ENCODE measurements at regions not wholly inside any gene's neighbourhood (a gene's known extent, or its start where the extent isn't known, plus 50 kb on each side); places are given as distances from the start of the nearest gene placed in this dataset.

DNA sequence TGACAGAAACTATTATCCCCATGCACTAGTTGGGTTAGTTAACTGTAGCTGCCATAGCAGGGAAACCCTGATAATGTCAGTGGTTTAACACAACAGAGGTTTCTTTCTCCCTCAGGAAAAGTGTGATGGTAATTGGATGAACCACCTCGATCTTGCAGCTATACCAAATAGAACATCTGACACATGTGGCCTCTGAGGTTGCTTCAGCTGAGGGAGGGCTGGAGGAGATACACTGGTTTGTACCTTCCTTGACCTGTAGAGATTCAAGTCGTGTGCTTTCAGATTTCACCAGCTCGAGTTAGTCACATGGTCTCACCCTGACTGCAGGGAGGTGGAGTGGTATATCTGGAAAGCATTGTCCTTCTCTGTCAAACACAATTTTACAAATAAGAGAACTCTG lies 147.2 kb upstream of the SFRP2 start:
- Histone ChIP-seq H3K9me3 (ENCODE audit: control insufficient read depth in 2 of 2, insufficient read depth in 1 of 2, low read depth in 1 of 2, low read length in 1 of 2) (no peaks in the 10 kb centered on the region), H3K4me3 (ENCODE audit: low read depth in 1 of 2, low read length in 2 of 2) (no peak overlapping the region), H3K4me1 (ENCODE audit: control insufficient read depth in 2 of 2, insufficient read depth in 2 of 2, low read length in 1 of 2) (peaks cover 0 to 2% of the 10 kb centered on the region in 2 donors), H3K36me3 (ENCODE audit: control insufficient read depth in 2 of 2, insufficient read depth in 2 of 2, low read length in 1 of 2) (no peaks in the 10 kb centered on the region), H3K27ac (ENCODE audit: low read depth in 2 of 2, low read length in 1 of 2) (no peak overlapping the region), H3K27me3 (ENCODE audit: control insufficient read depth in 1 of 2, insufficient read depth in 2 of 2, low read length in 2 of 2) (no peaks in the 10 kb centered on the region)
- 60 to 76% methylated on average over 3 of the region's 3 CpGs for WGBS, 2 donors

DNA sequence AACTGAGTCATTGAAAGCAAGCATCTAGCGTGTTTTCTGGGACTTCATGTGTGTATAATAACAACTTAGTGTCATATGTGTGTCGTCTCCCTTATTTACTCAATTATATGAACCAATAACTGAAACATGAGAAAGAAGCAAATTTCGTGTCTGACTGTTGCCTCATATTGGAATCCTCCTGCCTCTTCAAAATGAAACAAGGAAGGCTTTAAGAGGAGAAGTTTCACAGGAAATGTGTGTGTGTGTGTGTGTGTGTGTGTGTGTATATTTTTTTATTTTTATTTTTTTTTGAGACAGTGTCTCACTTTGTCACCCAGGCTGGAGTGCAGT lies 145.8 kb upstream of the SFRP2 start:
- 72 to 75% methylated on average over 3 of the region's 3 CpGs for WGBS, 2 donors
- Histone ChIP-seq H3K27me3 (ENCODE audit: control insufficient read depth in 1 of 2, insufficient read depth in 2 of 2, low read length in 2 of 2) (no peaks in the 10 kb centered on the region), H3K27ac (ENCODE audit: low read depth in 2 of 2, low read length in 1 of 2) (peak overlapping the region in 1 of 2 donors; percentile 59), H3K4me3 (ENCODE audit: low read depth in 1 of 2, low read length in 2 of 2) (no peak overlapping the region), H3K36me3 (ENCODE audit: control insufficient read depth in 2 of 2, insufficient read depth in 2 of 2, low read length in 1 of 2) (no peaks in the 10 kb centered on the region), H3K9me3 (ENCODE audit: control insufficient read depth in 2 of 2, insufficient read depth in 1 of 2, low read depth in 1 of 2, low read length in 1 of 2) (no peaks in the 10 kb centered on the region), H3K4me1 (ENCODE audit: control insufficient read depth in 2 of 2, insufficient read depth in 2 of 2, low read length in 1 of 2) (no peaks in the 10 kb centered on the region)

DNA sequence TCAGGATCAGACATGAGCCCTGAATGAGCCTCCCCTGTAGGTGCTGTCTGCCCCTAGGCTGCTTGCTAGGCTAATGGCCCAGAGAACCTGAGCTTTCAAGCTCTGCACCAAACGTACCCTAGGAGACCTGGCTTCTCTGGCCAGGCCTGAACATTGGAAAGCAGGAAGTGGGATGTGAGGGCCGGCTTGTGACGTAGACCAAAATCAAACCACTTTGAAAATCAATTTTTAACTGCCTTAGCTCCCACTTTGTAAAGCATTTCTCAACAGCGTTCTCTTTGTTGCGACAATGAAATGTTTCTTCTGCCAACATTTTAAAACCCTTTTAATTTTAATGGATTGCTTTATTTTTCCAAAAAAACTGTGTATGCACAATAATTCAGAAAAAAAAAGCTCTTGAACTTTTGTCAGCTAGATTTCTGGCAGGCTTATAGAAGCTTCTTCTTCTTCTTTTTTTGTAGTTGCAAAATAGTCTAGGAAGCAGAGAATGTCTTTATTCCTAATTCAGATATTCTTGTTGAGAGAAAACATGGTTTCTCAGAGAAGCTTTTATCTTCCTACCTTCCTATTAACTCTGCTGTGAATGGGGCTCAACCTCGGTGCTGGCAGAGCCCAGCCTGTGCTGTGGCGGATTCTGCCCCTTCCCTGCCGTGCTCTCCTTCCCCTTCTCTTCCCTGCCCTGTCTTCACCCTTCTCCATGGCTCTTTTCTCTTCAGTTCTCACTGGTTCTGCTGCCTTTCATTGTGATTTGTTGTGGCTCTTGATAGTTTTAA lies 145.2 kb upstream of the SFRP2 start:
- Histone ChIP-seq H3K36me3 (ENCODE audit: control insufficient read depth in 2 of 2, insufficient read depth in 2 of 2, low read length in 1 of 2) (no peaks in the 10 kb centered on the region), H3K4me1 (ENCODE audit: control insufficient read depth in 2 of 2, insufficient read depth in 2 of 2, low read length in 1 of 2) (no peaks in the 10 kb centered on the region), H3K27me3 (ENCODE audit: control insufficient read depth in 1 of 2, insufficient read depth in 2 of 2, low read length in 2 of 2) (no peaks in the 10 kb centered on the region), H3K9me3 (ENCODE audit: control insufficient read depth in 2 of 2, insufficient read depth in 1 of 2, low read depth in 1 of 2, low read length in 1 of 2) (no peaks in the 10 kb centered on the region), H3K4me3 (ENCODE audit: low read depth in 1 of 2, low read length in 2 of 2) (no peak overlapping the region), H3K27ac (ENCODE audit: low read depth in 2 of 2, low read length in 1 of 2) (peak overlapping the region; percentile 59 to 78)
- WGBS, 2 donors = 67 to 72% methylated on average over 8 of the region's 8 CpGs

DNA sequence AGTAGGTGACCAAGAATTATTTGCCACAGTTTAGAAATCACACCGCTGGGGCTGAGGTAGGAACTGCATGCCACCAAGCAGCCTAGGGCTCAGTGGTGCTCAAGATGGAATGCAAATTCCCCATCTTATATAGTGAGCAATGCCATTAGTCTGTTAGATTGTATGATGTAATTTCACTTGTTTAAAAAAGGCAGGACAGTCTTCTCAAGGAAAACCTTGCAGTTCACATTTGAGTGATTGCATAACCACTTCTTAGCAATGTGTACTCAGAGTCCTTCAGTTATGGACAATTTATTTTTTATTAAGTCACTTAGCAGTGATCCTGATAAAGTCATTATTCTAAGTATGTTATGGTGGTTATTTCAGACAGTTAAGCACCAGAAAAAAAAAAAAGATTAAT lies 142.9 kb upstream of the SFRP2 start:
- H3K36me3 ChIP-seq (ENCODE audit: control insufficient read depth in 2 of 2, insufficient read depth in 2 of 2, low read length in 1 of 2) = no peaks in the 10 kb centered on the region
- no peaks in the 10 kb centered on the region for H3K9me3 ChIP-seq (ENCODE audit: control insufficient read depth in 2 of 2, insufficient read depth in 1 of 2, low read depth in 1 of 2, low read length in 1 of 2)
- H3K27ac ChIP-seq (ENCODE audit: low read depth in 2 of 2, low read length in 1 of 2) = peak overlapping the region in 1 of 2 donors; percentile 42
- H3K4me3 ChIP-seq (ENCODE audit: low read depth in 1 of 2, low read length in 2 of 2) = no peak overlapping the region
- H3K27me3 ChIP-seq (ENCODE audit: control insufficient read depth in 1 of 2, insufficient read depth in 2 of 2, low read length in 2 of 2) = no peaks in the 10 kb centered on the region
- no peaks in the 10 kb centered on the region for H3K4me1 ChIP-seq (ENCODE audit: control insufficient read depth in 2 of 2, insufficient read depth in 2 of 2, low read length in 1 of 2)
- 61 to 70% methylated on average over 1 of the region's 1 CpG for WGBS, 2 donors

DNA sequence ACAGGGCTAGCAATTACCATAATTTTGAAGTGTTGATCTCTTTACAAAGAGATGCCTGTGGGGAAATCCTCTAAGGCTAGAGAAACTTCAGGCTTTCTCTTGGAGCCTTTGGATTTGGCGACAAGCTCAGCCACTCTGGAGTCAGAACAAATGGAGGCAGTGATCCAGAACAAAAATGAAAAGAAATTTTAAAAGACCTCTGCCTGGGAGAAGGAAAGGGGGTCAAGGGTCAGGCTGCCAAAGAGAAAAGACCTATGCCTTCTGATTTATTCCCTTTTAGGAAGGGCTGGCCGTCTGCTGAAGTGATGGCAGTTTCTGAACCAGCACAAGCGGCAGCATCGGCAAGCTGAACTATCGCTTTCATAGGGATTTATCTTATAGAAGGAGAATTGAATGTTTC lies 140.8 kb upstream of the SFRP2 start:
- WGBS, 2 donors = 73 to 80% methylated on average over 5 of the region's 5 CpGs
- Histone ChIP-seq H3K36me3 (ENCODE audit: control insufficient read depth in 2 of 2, insufficient read depth in 2 of 2, low read length in 1 of 2) (no peaks in the 10 kb centered on the region), H3K27me3 (ENCODE audit: control insufficient read depth in 1 of 2, insufficient read depth in 2 of 2, low read length in 2 of 2) (no peaks in the 10 kb centered on the region), H3K9me3 (ENCODE audit: control insufficient read depth in 2 of 2, insufficient read depth in 1 of 2, low read depth in 1 of 2, low read length in 1 of 2) (no peaks in the 10 kb centered on the region), H3K27ac (ENCODE audit: low read depth in 2 of 2, low read length in 1 of 2) (no peak overlapping the region), H3K4me1 (ENCODE audit: control insufficient read depth in 2 of 2, insufficient read depth in 2 of 2, low read length in 1 of 2) (no peaks in the 10 kb centered on the region), H3K4me3 (ENCODE audit: low read depth in 1 of 2, low read length in 2 of 2) (no peak overlapping the region)

DNA sequence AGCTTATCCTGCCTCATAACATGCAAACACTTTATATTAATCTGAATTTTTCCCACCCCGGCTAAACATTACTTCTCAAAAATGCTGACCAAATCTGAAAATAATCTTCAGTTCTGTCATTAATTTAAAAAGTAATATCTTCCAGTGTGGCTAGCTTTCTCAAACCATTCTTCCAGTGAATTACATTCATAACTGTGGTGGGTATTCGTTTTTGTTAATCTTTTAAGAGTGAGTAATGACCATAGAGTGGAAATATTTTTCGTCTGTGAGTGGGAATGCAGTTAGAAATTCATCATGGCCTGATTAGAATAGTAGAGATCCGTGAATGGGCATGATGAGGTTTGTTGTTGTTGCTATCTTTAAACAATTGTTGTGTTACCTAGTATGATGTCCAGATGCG lies 138.6 kb upstream of the SFRP2 start:
- Histone ChIP-seq H3K27ac (ENCODE audit: low read depth in 2 of 2, low read length in 1 of 2) (no peak overlapping the region), H3K27me3 (ENCODE audit: control insufficient read depth in 1 of 2, insufficient read depth in 2 of 2, low read length in 2 of 2) (no peaks in the 10 kb centered on the region), H3K4me1 (ENCODE audit: control insufficient read depth in 2 of 2, insufficient read depth in 2 of 2, low read length in 1 of 2) (no peaks in the 10 kb centered on the region), H3K9me3 (ENCODE audit: control insufficient read depth in 2 of 2, insufficient read depth in 1 of 2, low read depth in 1 of 2, low read length in 1 of 2) (peaks cover 0 to 2% of the 10 kb centered on the region in 2 donors), H3K4me3 (ENCODE audit: low read depth in 1 of 2, low read length in 2 of 2) (no peak overlapping the region), H3K36me3 (ENCODE audit: control insufficient read depth in 2 of 2, insufficient read depth in 2 of 2, low read length in 1 of 2) (no peaks in the 10 kb centered on the region)
- WGBS, 2 donors = 72% methylated on average over 5 of the region's 5 CpGs

DNA sequence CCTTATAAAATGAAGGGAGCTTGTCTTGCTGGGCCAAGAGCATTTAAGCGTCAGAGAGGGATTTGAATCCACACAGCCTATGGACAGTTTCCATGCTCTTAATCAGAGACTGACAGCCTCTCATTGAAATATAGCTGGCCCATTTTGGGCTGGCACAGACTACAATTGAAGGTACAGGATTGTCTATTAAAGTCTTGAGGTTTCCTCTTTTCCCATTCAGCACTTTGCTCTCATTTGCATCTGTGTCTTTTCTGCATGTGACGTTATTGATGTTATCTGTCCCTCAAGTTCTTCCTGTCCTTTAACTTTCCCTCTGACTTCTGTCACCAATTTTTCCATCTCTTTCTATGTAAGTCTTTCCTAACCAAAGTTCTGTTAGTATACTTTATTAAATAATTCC lies 133.3 kb upstream of the SFRP2 start:
- H3K27me3 ChIP-seq (ENCODE audit: control insufficient read depth in 1 of 2, insufficient read depth in 2 of 2, low read length in 2 of 2) = no peaks in the 10 kb centered on the region
- H3K27ac ChIP-seq (ENCODE audit: low read depth in 2 of 2, low read length in 1 of 2) = no peak overlapping the region
- peaks cover 0 to 2% of the 10 kb centered on the region in 2 donors for H3K9me3 ChIP-seq (ENCODE audit: control insufficient read depth in 2 of 2, insufficient read depth in 1 of 2, low read depth in 1 of 2, low read length in 1 of 2)
- no peak overlapping the region for H3K4me3 ChIP-seq (ENCODE audit: low read depth in 1 of 2, low read length in 2 of 2)
- 79 to 84% methylated on average over 2 of the region's 2 CpGs for WGBS, 2 donors
- no peaks in the 10 kb centered on the region for H3K4me1 ChIP-seq (ENCODE audit: control insufficient read depth in 2 of 2, insufficient read depth in 2 of 2, low read length in 1 of 2)
- H3K36me3 ChIP-seq (ENCODE audit: control insufficient read depth in 2 of 2, insufficient read depth in 2 of 2, low read length in 1 of 2) = no peaks in the 10 kb centered on the region

DNA sequence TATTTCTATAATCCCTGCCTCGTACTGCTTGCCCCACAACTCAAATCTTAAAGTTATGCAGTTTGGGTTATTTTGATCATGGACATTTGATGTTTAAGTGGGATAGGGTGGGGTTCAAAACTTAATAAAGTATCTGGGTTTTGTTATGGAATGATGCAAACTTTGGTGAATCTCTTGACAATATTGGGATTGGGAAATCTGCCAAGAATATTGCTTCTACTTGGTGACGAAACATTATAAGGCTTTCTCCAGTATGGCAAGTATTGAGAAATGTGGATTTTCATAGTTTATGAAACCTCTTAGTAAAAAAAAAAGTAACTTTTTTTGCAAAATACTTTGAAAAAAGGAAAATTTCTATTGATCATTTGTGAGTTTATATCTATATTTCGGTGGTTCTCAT lies 130.8 kb upstream of the SFRP2 start:
- peaks cover 0 to 2% of the 10 kb centered on the region in 2 donors for H3K9me3 ChIP-seq (ENCODE audit: control insufficient read depth in 2 of 2, insufficient read depth in 1 of 2, low read depth in 1 of 2, low read length in 1 of 2)
- H3K27ac ChIP-seq (ENCODE audit: low read depth in 2 of 2, low read length in 1 of 2) = no peak overlapping the region
- no peaks in the 10 kb centered on the region for H3K36me3 ChIP-seq (ENCODE audit: control insufficient read depth in 2 of 2, insufficient read depth in 2 of 2, low read length in 1 of 2)
- H3K4me1 ChIP-seq (ENCODE audit: control insufficient read depth in 2 of 2, insufficient read depth in 2 of 2, low read length in 1 of 2) = no peaks in the 10 kb centered on the region
- WGBS, 2 donors = 77 to 86% methylated on average over 3 of the region's 3 CpGs
- H3K4me3 ChIP-seq (ENCODE audit: low read depth in 1 of 2, low read length in 2 of 2) = no peak overlapping the region
- no peaks in the 10 kb centered on the region for H3K27me3 ChIP-seq (ENCODE audit: control insufficient read depth in 1 of 2, insufficient read depth in 2 of 2, low read length in 2 of 2)

DNA sequence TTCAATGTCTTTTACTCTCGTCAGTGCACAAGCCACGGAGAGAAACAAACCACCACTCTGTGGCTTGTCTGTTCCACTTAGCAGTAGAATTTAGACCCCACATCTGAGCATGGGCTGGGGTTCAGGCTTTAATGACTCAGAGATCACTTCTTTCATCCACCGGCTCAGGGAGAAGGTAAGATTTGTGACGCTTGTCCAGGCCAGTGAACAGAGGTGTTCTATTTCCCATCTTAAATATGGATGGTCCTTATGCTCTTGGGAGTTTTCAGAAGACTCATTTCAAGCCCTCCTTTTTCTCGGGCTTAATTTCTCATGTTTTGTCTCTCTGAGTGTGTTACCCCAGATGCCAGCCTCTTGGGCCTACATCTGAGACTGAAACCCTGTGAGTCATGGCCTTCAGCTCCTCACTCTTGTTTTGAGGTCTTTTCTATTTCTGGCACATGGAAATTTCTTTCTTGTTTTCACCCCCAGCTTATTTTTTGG lies 127.4 kb upstream of the SFRP2 start:
- WGBS, 2 donors = 68 to 73% methylated on average over 5 of the region's 5 CpGs
- no peak overlapping the region for H3K27ac ChIP-seq (ENCODE audit: low read depth in 2 of 2, low read length in 1 of 2)
- no peaks in the 10 kb centered on the region for H3K36me3 ChIP-seq (ENCODE audit: control insufficient read depth in 2 of 2, insufficient read depth in 2 of 2, low read length in 1 of 2)
- H3K4me3 ChIP-seq (ENCODE audit: low read depth in 1 of 2, low read length in 2 of 2) = no peak overlapping the region
- no peaks in the 10 kb centered on the region for H3K27me3 ChIP-seq (ENCODE audit: control insufficient read depth in 1 of 2, insufficient read depth in 2 of 2, low read length in 2 of 2)
- H3K9me3 ChIP-seq (ENCODE audit: control insufficient read depth in 2 of 2, insufficient read depth in 1 of 2, low read depth in 1 of 2, low read length in 1 of 2) = no peaks in the 10 kb centered on the region
- no peaks in the 10 kb centered on the region for H3K4me1 ChIP-seq (ENCODE audit: control insufficient read depth in 2 of 2, insufficient read depth in 2 of 2, low read length in 1 of 2)

DNA sequence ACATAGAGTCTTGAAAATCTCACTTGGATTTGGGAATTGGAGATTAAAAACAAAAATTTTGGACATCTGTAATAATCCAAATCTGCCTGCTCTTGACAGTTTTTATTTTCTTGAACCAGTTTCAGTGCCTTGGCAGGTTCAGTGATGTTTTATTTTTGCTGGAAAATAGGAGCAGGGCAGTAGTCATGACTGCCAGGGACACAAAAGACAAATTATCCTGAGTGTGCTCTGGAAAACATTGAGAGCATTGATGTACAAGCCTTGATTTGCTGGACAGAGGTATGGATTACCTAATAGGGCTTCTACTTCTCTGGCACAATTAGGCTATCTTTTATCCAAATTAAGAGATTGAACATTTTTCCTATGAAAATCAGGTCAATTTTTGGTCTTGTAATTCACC lies 123.4 kb upstream of the SFRP2 start:
- no peak overlapping the region for H3K27ac ChIP-seq (ENCODE audit: low read depth in 2 of 2, low read length in 1 of 2)

More for the DNA sequence above, 123.4 kb upstream of the SFRP2 start:
- H3K4me3 ChIP-seq (ENCODE audit: low read depth in 1 of 2, low read length in 2 of 2) = no peak overlapping the region
- no peaks in the 10 kb centered on the region for H3K27me3 ChIP-seq (ENCODE audit: control insufficient read depth in 1 of 2, insufficient read depth in 2 of 2, low read length in 2 of 2)
- no peaks in the 10 kb centered on the region for H3K36me3 ChIP-seq (ENCODE audit: control insufficient read depth in 2 of 2, insufficient read depth in 2 of 2, low read length in 1 of 2)
- no peaks in the 10 kb centered on the region for H3K4me1 ChIP-seq (ENCODE audit: control insufficient read depth in 2 of 2, insufficient read depth in 2 of 2, low read length in 1 of 2)
- H3K9me3 ChIP-seq (ENCODE audit: control insufficient read depth in 2 of 2, insufficient read depth in 1 of 2, low read depth in 1 of 2, low read length in 1 of 2) = no peaks in the 10 kb centered on the region
